Embryonic facial prominence (tissue), 1 donor: ENCODE measurements at regions not wholly inside any gene's neighbourhood (a gene's known extent, or its start where the extent isn't known, plus 50 kb on each side); places are given as distances from the start of the nearest gene placed in this dataset.
A peak's percentile ranks its signal among the peaks of the same experiment; 100 is the strongest.

Source experiments
- DNase-seq: peaks from one replicate; pipeline ENCODE4 v3.0.0-alpha.2; 2016; ENCODE audit errors: extremely low spot score

- DNase-seq = no peak
These were observed 374.9 kb downstream of the MCTP2 start for GRCh38 chr15:94606286-94606685.

GRCh38 chr15:94607176-94607654, 375.9 kb downstream of the MCTP2 start:
- no peak for DNase-seq

GRCh38 chr15:94610069-94610468, 378.7 kb downstream of the MCTP2 start:
- no peak for DNase-seq

GRCh38 chr15:94610485-94610884, 379.1 kb downstream of the MCTP2 start:
- no peak for DNase-seq

- no peak for DNase-seq
These were observed 380.3 kb downstream of the MCTP2 start for GRCh38 chr15:94611656-94612055.

- no peak for DNase-seq
These were observed 384.3 kb downstream of the MCTP2 start for GRCh38 chr15:94615688-94616087.

- no peak for DNase-seq
These were observed 389.3 kb downstream of the MCTP2 start for GRCh38 chr15:94620632-94621031.

- no peak for DNase-seq
These were observed 390.4 kb downstream of the MCTP2 start for GRCh38 chr15:94621736-94622135.

GRCh38 chr15:94626949-94627348, 395.6 kb downstream of the MCTP2 start:
- no peak for DNase-seq

GRCh38 chr15:94631608-94632007, 400.2 kb downstream of the MCTP2 start:
- DNase-seq = no peak

- no peak for DNase-seq
These were observed 406.8 kb downstream of the MCTP2 start for GRCh38 chr15:94638183-94638582.

GRCh38 chr15:94639701-94640100, 408.3 kb downstream of the MCTP2 start:
- DNase-seq = no peak

- no peak for DNase-seq
These were observed 413.1 kb downstream of the MCTP2 start for GRCh38 chr15:94644433-94644832.

GRCh38 chr15:94653071-94653470, 421.7 kb downstream of the MCTP2 start:
- DNase-seq = no peak

- DNase-seq = no peak
These were observed 424.0 kb downstream of the MCTP2 start for GRCh38 chr15:94655249-94655880.

- DNase-seq = no peak
These were observed 434.5 kb downstream of the MCTP2 start for GRCh38 chr15:94665676-94666441.

GRCh38 chr15:94666553-94666952, 435.2 kb downstream of the MCTP2 start:
- no peak for DNase-seq

GRCh38 chr15:94667109-94667508, 435.7 kb downstream of the MCTP2 start:
- DNase-seq = no peak

GRCh38 chr15:94670438-94671034, 439.2 kb downstream of the MCTP2 start:
- peak; percentile 64 for DNase-seq

- peak; percentile 21 for DNase-seq
These were observed 440.6 kb downstream of the MCTP2 start for GRCh38 chr15:94671858-94672532.

GRCh38 chr15:94673801-94674200, 442.4 kb downstream of the MCTP2 start:
- no peak for DNase-seq

GRCh38 chr15:94674296-94674695, 442.9 kb downstream of the MCTP2 start:
- DNase-seq = no peak
